ENCODE measurements at regions not wholly inside any gene's neighbourhood (a gene's known extent, or its start where the extent isn't known, plus 50 kb on each side); places are given as distances from the start of the nearest gene placed in this dataset.
"Not testable (repeated sequence)": the region's sequence is repeated elsewhere in the genome, so short reads cannot be mapped to it uniquely, and the experiment has no call there.

- TF ChIP-seq, protein P1, sequence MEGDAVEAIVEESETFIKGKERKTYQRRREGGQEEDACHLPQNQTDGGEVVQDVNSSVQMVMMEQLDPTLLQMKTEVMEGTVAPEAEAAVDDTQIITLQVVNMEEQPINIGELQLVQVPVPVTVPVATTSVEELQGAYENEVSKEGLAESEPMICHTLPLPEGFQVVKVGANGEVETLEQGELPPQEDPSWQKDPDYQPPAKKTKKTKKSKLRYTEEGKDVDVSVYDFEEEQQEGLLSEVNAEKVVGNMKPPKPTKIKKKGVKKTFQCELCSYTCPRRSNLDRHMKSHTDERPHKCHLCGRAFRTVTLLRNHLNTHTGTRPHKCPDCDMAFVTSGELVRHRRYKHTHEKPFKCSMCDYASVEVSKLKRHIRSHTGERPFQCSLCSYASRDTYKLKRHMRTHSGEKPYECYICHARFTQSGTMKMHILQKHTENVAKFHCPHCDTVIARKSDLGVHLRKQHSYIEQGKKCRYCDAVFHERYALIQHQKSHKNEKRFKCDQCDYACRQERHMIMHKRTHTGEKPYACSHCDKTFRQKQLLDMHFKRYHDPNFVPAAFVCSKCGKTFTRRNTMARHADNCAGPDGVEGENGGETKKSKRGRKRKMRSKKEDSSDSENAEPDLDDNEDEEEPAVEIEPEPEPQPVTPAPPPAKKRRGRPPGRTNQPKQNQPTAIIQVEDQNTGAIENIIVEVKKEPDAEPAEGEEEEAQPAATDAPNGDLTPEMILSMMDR (IDR thresholded peaks at IDR 0.05; ENCODE audit: unreplicated experiment) = no peak
- no peak for DNase-seq (ENCODE audit: low spot score, unreplicated experiment)
- no peak overlapping the region for H3K4me3 Mint-ChIP-seq (ENCODE audit: low read depth)
- H3K9me3 Mint-ChIP-seq (ENCODE audit: low read depth) = no peaks in the 10 kb centered on the region
- H3K27me3 Mint-ChIP-seq = peaks cover 3% of the 10 kb centered on the region
- peak overlapping the region; percentile 56 for H3K27ac Mint-ChIP-seq
- H3K36me3 Mint-ChIP-seq (ENCODE audit: insufficient read depth) = no peaks in the 10 kb centered on the region
- peaks cover 31% of the 10 kb centered on the region for H3K4me1 Mint-ChIP-seq (ENCODE audit: low read depth)
Measured at GRCh38 chr5:166726406-166726805, 1565.0 kb upstream of the WWC1 start.

DNA sequence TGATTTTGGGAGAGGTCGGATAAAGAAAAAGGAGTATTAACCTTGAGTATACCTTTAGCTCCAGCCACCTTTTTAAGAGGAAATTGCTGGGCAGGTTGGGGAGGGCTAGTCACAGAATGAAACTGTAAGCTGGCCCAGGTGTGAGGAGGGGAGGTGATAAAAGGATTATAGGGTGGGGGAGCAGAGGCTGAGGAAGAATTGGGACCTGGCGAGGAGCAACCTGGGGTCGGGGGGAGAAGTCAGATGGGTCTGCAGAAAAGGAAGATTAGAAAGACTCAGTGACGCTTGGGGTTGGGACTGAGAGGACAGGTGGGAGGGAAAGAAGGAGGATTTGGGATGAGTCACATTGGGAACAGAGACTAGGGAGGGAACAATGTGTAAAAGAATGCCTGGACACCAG lies 1548.5 kb upstream of the WWC1 start:
- not testable (repeated sequence) for H3K9me3 Mint-ChIP-seq (ENCODE audit: low read depth); H3K4me1 Mint-ChIP-seq (ENCODE audit: low read depth); DNase-seq (ENCODE audit: low spot score, unreplicated experiment); H3K4me3 Mint-ChIP-seq (ENCODE audit: low read depth); H3K27ac Mint-ChIP-seq; H3K36me3 Mint-ChIP-seq (ENCODE audit: insufficient read depth)
- peaks cover 46% of the 10 kb centered on the region for H3K27me3 Mint-ChIP-seq

DNA sequence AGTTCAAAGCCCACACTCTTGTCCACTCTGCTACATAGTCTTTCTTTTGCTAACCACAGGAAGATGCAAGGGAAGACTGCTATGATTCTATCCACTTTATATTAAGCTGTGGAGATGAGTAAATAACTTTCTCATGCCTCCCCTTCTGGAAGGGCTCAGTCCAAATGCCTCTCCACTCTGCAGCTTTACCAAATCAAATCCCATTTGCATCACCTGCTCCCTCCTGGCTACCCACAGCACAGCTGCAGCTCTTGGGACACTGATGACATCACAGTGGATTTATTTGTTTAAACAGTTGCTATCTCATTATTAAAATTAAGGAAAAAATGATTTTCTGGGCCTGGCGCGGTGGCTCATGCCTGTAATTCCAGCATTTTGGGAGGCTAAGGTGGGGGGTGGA lies 1544.9 kb upstream of the WWC1 start:
- Mint-ChIP-seq H3K9me3 (ENCODE audit: low read depth) (no peaks in the 10 kb centered on the region), H3K4me3 (ENCODE audit: low read depth) (no peak overlapping the region), H3K27me3 (peaks cover 32% of the 10 kb centered on the region), H3K27ac (no peak overlapping the region), H3K36me3 (ENCODE audit: insufficient read depth) (no peaks in the 10 kb centered on the region), H3K4me1 (ENCODE audit: low read depth) (peaks cover 8% of the 10 kb centered on the region)
- DNase-seq (ENCODE audit: low spot score, unreplicated experiment) = no peak
- TF ChIP-seq, protein P1 (IDR thresholded peaks at IDR 0.05; ENCODE audit: unreplicated experiment) = no peak

GRCh38 chr5:166750376-166750775 lies 1541.1 kb upstream of the WWC1 start:
- TF ChIP-seq, protein P1 (IDR thresholded peaks at IDR 0.05; ENCODE audit: unreplicated experiment) = no peak
- no peaks in the 10 kb centered on the region for H3K36me3 Mint-ChIP-seq (ENCODE audit: insufficient read depth)
- peaks cover 3% of the 10 kb centered on the region for H3K27me3 Mint-ChIP-seq
- no peak for DNase-seq (ENCODE audit: low spot score, unreplicated experiment)
- peaks cover 8% of the 10 kb centered on the region for H3K4me1 Mint-ChIP-seq (ENCODE audit: low read depth)
- H3K9me3 Mint-ChIP-seq (ENCODE audit: low read depth) = no peaks in the 10 kb centered on the region
- H3K27ac Mint-ChIP-seq = no peak overlapping the region
- H3K4me3 Mint-ChIP-seq (ENCODE audit: low read depth) = no peak overlapping the region

DNA sequence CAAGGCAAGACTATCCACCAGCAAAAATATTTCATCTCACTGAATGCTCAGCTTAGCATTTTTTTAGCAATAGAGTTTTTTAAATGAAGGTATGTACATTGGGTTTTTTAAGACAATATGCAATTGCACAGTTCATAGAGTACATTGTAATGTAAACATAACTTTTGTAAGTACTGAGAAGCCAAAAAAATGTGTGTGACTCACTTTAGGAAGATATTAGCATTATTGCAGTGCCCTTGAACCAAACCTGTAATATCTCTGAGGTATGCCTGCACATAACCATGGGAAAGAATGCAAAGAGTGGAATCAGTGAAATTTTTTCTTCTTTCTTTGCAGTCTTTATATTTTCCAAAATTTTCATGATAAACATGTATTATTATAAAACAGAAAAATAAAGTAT lies 1533.3 kb upstream of the WWC1 start:
- no peak overlapping the region for H3K4me3 Mint-ChIP-seq (ENCODE audit: low read depth)

GRCh38 chr5:166767858-166768257 lies 1523.6 kb upstream of the WWC1 start:
- Mint-ChIP-seq H3K36me3 (ENCODE audit: insufficient read depth) (peaks cover 3% of the 10 kb centered on the region), H3K27me3 (peaks cover 3% of the 10 kb centered on the region), H3K27ac (no peak overlapping the region), H3K4me1 (ENCODE audit: low read depth) (no peaks in the 10 kb centered on the region), H3K9me3 (ENCODE audit: low read depth) (peaks cover 11% of the 10 kb centered on the region), H3K4me3 (ENCODE audit: low read depth) (no peak overlapping the region)
- TF ChIP-seq, protein P1 (IDR thresholded peaks at IDR 0.05; ENCODE audit: unreplicated experiment) = no peak
- DNase-seq (ENCODE audit: low spot score, unreplicated experiment) = no peak

More for the DNA sequence above, 1533.3 kb upstream of the WWC1 start:
- Mint-ChIP-seq H3K27me3 (no peaks in the 10 kb centered on the region), H3K9me3 (ENCODE audit: low read depth) (peaks cover 3% of the 10 kb centered on the region), H3K36me3 (ENCODE audit: insufficient read depth) (no peaks in the 10 kb centered on the region), H3K4me1 (ENCODE audit: low read depth) (no peaks in the 10 kb centered on the region), H3K27ac (no peak overlapping the region)
- TF ChIP-seq, protein P1 (IDR thresholded peaks at IDR 0.05; ENCODE audit: unreplicated experiment) = no peak
- DNase-seq (ENCODE audit: low spot score, unreplicated experiment) = no peak
